HCT116 (cell line): ENCODE measurements at regions not wholly inside any gene's neighbourhood (a gene's known extent, or its start where the extent isn't known, plus 50 kb on each side); places are given as distances from the start of the nearest gene placed in this dataset.

ENCODE experiments used
- ATAC-seq: fragments of 200-7000 bp; cut with Tn5 transposase; 2 replicates; pipeline ENCODE4 v1.9.1; 2020; ENCODE audit warnings: mild to moderate bottlenecking, moderate library complexity
- BruUV-seq: library from RNA; stranded (reverse); fragments of 400-500 nt; replicated peaks from 2 replicates; lab custom pipeline; 2021; lab: Mats Ljungman, UMichigan
- CTCF ChIA-PET: fragments of 300-600 bp; sonication (Branson Sonifier 250); formaldehyde crosslinking; loops from one replicate; lab custom pipeline; 2021; ENCODE audit warnings: antibody characterized with exemption; lab: Charles Lee
- POLR2A ChIA-PET: fragments of 300-600, 350-600 bp; sonication (Branson Sonifier 250); formaldehyde crosslinking; loops from one replicate; lab custom pipeline; 2021; ENCODE audit warnings: antibody characterized with exemption; lab: Charles Lee
- RAD21 ChIA-PET, 2 experiments: fragments of 300-600 bp; sonication (Branson Sonifier 250); formaldehyde crosslinking; loops; one replicate each; lab custom pipeline; 2023; ENCODE audit warnings: low total read pairs in 2 of 2; ENCODE audit not compliant: uncharacterized antibody in 2 of 2, unreplicated experiment in 2 of 2, low non-redundant PET in 1 of 2; lab: Charles Lee
- DNase-seq: peaks from one replicate; pipeline ENCODE4 v3.0.0-alpha.2; 2010; ENCODE audit warnings: low read depth, low spot score
- H2AFZ ChIP-seq: fragments of 200-600 bp; shearing (Covaris generic), sonication (generic); 2 replicates; pipeline ENCODE4 v1.6.1; 2017; ENCODE audit warnings: low read depth, mixed run types, mixed read lengths, antibody characterized with exemption, low read length; ENCODE audit not compliant: poor library complexity, severe bottlenecking
- H3K27ac ChIP-seq: 2 replicates; pipeline ENCODE4 v1.5.1; 2012; ENCODE audit warnings: low read depth, low read length
- H3K27me3 ChIP-seq: fragments of 200-600 bp; sonication (generic); 2 replicates; pipeline ENCODE4 v1.6.1; 2016; ENCODE audit warnings: mixed run types, low read length, mixed read lengths; ENCODE audit not compliant: insufficient read depth
- H3K36me3 ChIP-seq, 2 experiments: fragments of 200-500 bp in 1 of 2; fragments of 200-600 bp in 1 of 2; sonication (Bioruptor generic) in 1 of 2; sonication (generic) in 1 of 2; 2 replicates each; pipeline versions ENCODE4 v1.5.1 to v1.6.1; 2014 to 2016; ENCODE audit warnings: low read length in 2 of 2, inconsistent platforms in 1 of 2, mixed read lengths in 1 of 2, mixed run types in 1 of 2; ENCODE audit not compliant: insufficient read depth in 2 of 2, control insufficient read depth in 1 of 2
- H3K4me1 ChIP-seq, 2 experiments: fragments of 200-600 bp in 1 of 2; sonication (generic) in 1 of 2; 2 replicates each; pipeline versions ENCODE4 v1.5.1 to v1.6.1; 2012 to 2017; ENCODE audit warnings: low read length in 2 of 2, inconsistent platforms in 1 of 2, mild to moderate bottlenecking in 1 of 2, mixed read lengths in 1 of 2, mixed run types in 1 of 2, moderate library complexity in 1 of 2; ENCODE audit not compliant: insufficient read depth in 2 of 2, control insufficient read depth in 1 of 2
- H3K4me2 ChIP-seq: fragments of 200-600 bp; sonication (generic); 2 replicates; pipeline ENCODE4 v1.6.1; 2017; ENCODE audit warnings: mixed run types, low read length, mixed read lengths
- H3K4me3 ChIP-seq, 2 experiments: fragments of 200-600 bp in 1 of 2; sonication (generic) in 1 of 2; replicated peaks in 1 of 2; 2 replicates each; pipeline ENCODE4 v1.5.1; 2011 to 2016; ENCODE audit warnings: low read length in 2 of 2, control low read depth in 1 of 2, low read depth in 1 of 2, mild to moderate bottlenecking in 1 of 2, mixed read lengths in 1 of 2, mixed run types in 1 of 2
- H3K79me2 ChIP-seq: fragments of 200-600 bp; sonication (generic); 2 replicates; pipeline ENCODE4 v1.6.1; 2017; ENCODE audit warnings: mild to moderate bottlenecking, mixed run types, low read length, moderate library complexity, mixed read lengths; ENCODE audit not compliant: insufficient read depth
- H3K9ac ChIP-seq: fragments of 200-600 bp; sonication (generic); 2 replicates; pipeline ENCODE4 v1.6.1; 2016; ENCODE audit warnings: low read length, mixed read lengths
- H3K9me2 ChIP-seq: fragments of 200-600 bp; sonication (generic), shearing (Covaris generic); 2 replicates; pipeline ENCODE4 v1.6.1; 2017; ENCODE audit warnings: mixed run types, mild to moderate bottlenecking, moderate library complexity; ENCODE audit not compliant: insufficient read depth
- H3K9me3 ChIP-seq, 2 experiments: fragments of 200-500 bp in 1 of 2; fragments of 200-600 bp in 1 of 2; sonication (Bioruptor generic) in 1 of 2; sonication (generic) in 1 of 2; 2 replicates each; pipeline ENCODE4 v1.6.1; 2014 to 2017; ENCODE audit warnings: low read length in 2 of 2, mixed read lengths in 2 of 2, inconsistent platforms in 1 of 2, low read depth in 1 of 2, mild to moderate bottlenecking in 1 of 2, mixed run types in 1 of 2, moderate library complexity in 1 of 2; ENCODE audit not compliant: control insufficient read depth in 1 of 2, insufficient read depth in 1 of 2
- H4K20me1 ChIP-seq: fragments of 200-600 bp; sonication (generic), shearing (Covaris generic); 2 replicates; pipeline ENCODE4 v1.6.1; 2017; ENCODE audit warnings: mixed run types, mild to moderate bottlenecking, moderate library complexity; ENCODE audit not compliant: insufficient read depth
- ATF3 ChIP-seq: IDR thresholded peaks from 2 replicates; pipeline ENCODE4 v1.6.1; 2012
- CEBPB ChIP-seq: IDR thresholded peaks from 2 replicates; pipeline ENCODE4 v1.6.1; 2012; ENCODE audit warnings: low read depth
- CTCF ChIP-seq, 3 experiments: fragments of 200-600 bp in 1 of 3; sonication (generic) in 1 of 3; IDR thresholded peaks in 2 of 3; conservative IDR thresholded peaks in 1 of 3; 2 replicates each; pipeline ENCODE4 v1.5.1; 2012 to 2017; ENCODE audit warnings: low read depth in 2 of 3, low read length in 2 of 3, antibody characterized with exemption in 1 of 3, borderline replicate concordance in 1 of 3, control low read depth in 1 of 3, mild to moderate bottlenecking in 1 of 3, mixed read lengths in 1 of 3, mixed run types in 1 of 3, moderate library complexity in 1 of 3; ENCODE audit not compliant: insufficient read depth in 1 of 3
- EGR1 ChIP-seq: IDR thresholded peaks from 2 replicates; pipeline ENCODE4 v1.6.1; 2012; ENCODE audit warnings: low read depth
- ELF1 ChIP-seq: IDR thresholded peaks from 2 replicates; pipeline ENCODE4 v1.6.1; 2012; ENCODE audit warnings: low read depth, borderline replicate concordance
- FOSL1 ChIP-seq: IDR thresholded peaks from 2 replicates; pipeline ENCODE4 v1.6.1; 2012; ENCODE audit warnings: low read depth
- JUND ChIP-seq: IDR thresholded peaks from 2 replicates; pipeline ENCODE4 v1.6.1; 2012
- POLR2A ChIP-seq: IDR thresholded peaks from 2 replicates; pipeline ENCODE4 v1.7.0; 2011; ENCODE audit warnings: borderline replicate concordance; ENCODE audit not compliant: insufficient read depth, insufficient read length; ENCODE audit errors: extremely low read depth
- POLR2AphosphoS5 ChIP-seq: IDR thresholded peaks from 2 replicates; pipeline ENCODE4 v1.6.1; 2011; ENCODE audit warnings: mild to moderate bottlenecking, low read depth, low read length, moderate library complexity
- RAD21 ChIP-seq: IDR thresholded peaks from 2 replicates; pipeline ENCODE4 v1.6.1; 2012; ENCODE audit warnings: low read depth, mild to moderate bottlenecking
- REST ChIP-seq: IDR thresholded peaks from 2 replicates; pipeline ENCODE4 v1.6.1; 2012; ENCODE audit warnings: low read depth
- SP1 ChIP-seq: IDR thresholded peaks from 2 replicates; pipeline ENCODE4 v1.6.1; 2012; ENCODE audit warnings: low read depth
- YY1 ChIP-seq: IDR thresholded peaks from 2 replicates; pipeline ENCODE4 v1.6.1; 2011; ENCODE audit warnings: low read length, low read depth, moderate library complexity, mild to moderate bottlenecking; ENCODE audit not compliant: insufficient replicate concordance; ENCODE audit errors: extremely low read depth
- ZFX ChIP-seq: fragments of 450-650 bp; IDR thresholded peaks from 2 replicates; pipeline ENCODE4 v1.6.1; 2017
- ZNF274 ChIP-seq: fragments of 200-500 bp; sonication (Bioruptor generic); IDR thresholded peaks from 2 replicates; pipeline ENCODE4 v1.6.1; 2014; ENCODE audit warnings: mild to moderate bottlenecking, low read depth, low read length, inconsistent platforms
- intact Hi-C: fragments of 100-400 bp; cut with micrococcal nuclease; formaldehyde crosslinking; loops from 2 replicates; pipeline ENCODE4 v1.10.0; 2022

GRCh38 chrX:104450316-104450715 is 115.7 kb upstream of the IL1RAPL2 start:
- Histone ChIP-seq H3K4me1 (no peaks in the 10 kb centered on the region), H3K27me3 (0 out of 2 replicates have a peak, but pooled peaks cover 6% of the 10 kb centered on the region), H4K20me1 (no peaks in the 10 kb centered on the region), H3K4me3 (no peak overlapping the region), H2AFZ (no peak overlapping the region), H3K9me2 (no peaks in the 10 kb centered on the region), H3K27ac (no peak overlapping the region), H3K9ac (no peak overlapping the region), H3K36me3 (no peaks in the 10 kb centered on the region), H3K4me2 (no peak overlapping the region), H3K79me2 (no peaks in the 10 kb centered on the region), H3K9me3 (no peaks in the 10 kb centered on the region)
- intact Hi-C loops, result no loop called here
- ChIA-PET POLR2A (no interaction called here), RAD21 (no interaction called here), CTCF (no interaction called here)
- no TSS peak for BruUV-seq
- ATAC-seq (no peak), DNase-seq (no peak)
- TF ChIP-seq POLR2AphosphoS5 (no peak), EGR1 (no peak), YY1 (no peak), CEBPB (no peak)

GRCh38 chrX:104445591-104445990 is 120.4 kb upstream of the IL1RAPL2 start:
- no peaks in the 10 kb centered on the region for H3K4me1 ChIP-seq
- CTCF ChIA-PET, result no interaction called here
- no peak overlapping the region for H3K4me3 ChIP-seq
- H3K27me3 ChIP-seq, result no peaks in the 10 kb centered on the region
- no peaks in the 10 kb centered on the region for H3K36me3 ChIP-seq
- no peak overlapping the region for H2AFZ ChIP-seq
- no peaks in the 10 kb centered on the region for H4K20me1 ChIP-seq
- H3K4me2 ChIP-seq, result no peak overlapping the region
- intact Hi-C loops, result no loop called here
- BruUV-seq, result no TSS peak
- TF ChIP-seq ZFX (no peak), YY1 (no peak), POLR2A (no peak), POLR2AphosphoS5 (no peak), ELF1 (no peak), FOSL1 (no peak), RAD21 (no peak), JUND (no peak), ATF3 (no peak), REST (no peak), ZNF274 (no peak), SP1 (no peak), CTCF (IDR thresholded peaks at IDR 0.05 in 2 of 3, conservative IDR thresholded peaks at IDR 0.05 in 1 of 3; ENCODE audit: borderline replicate concordance in 1 of 3, insufficient read depth in 1 of 3, low read depth in 2 of 3, low read length in 2 of 3) (no peak)
- TF ChIP-seq, all 23 proteins: peak for 0
- no peaks in the 10 kb centered on the region for H3K9me3 ChIP-seq
- no peak overlapping the region for H3K27ac ChIP-seq
- H3K9ac ChIP-seq, result no peak overlapping the region
- ChIA-PET RAD21 (no interaction called here), POLR2A (no interaction called here)
- no peaks in the 10 kb centered on the region for H3K79me2 ChIP-seq
- DNase-seq, result no peak
- H3K9me2 ChIP-seq, result no peaks in the 10 kb centered on the region
- ATAC-seq, result no peak
